K562 (cell line): ENCODE measurements at regions not wholly inside any gene's neighbourhood (a gene's known extent, or its start where the extent isn't known, plus 50 kb on each side); places are given as distances from the start of the nearest gene placed in this dataset.

ENCODE experiments used
- ATAC-seq: fragments of 200-7000 bp; cut with Tn5 transposase; 3 replicates; pipeline ENCODE4 v1.9.1; 2020; ENCODE audit warnings: moderate library complexity
- BruUV-seq: library from RNA; stranded (reverse); fragments of 400-500 nt; replicated peaks from 2 replicates; lab custom pipeline; 2021; lab: Mats Ljungman, UMichigan
- CTCF ChIA-PET: fragments of 300-600 bp; formaldehyde crosslinking; extraction: SDS; loops from one replicate; lab custom pipeline; 2021; ENCODE audit warnings: low intra/inter-chr PET ratio; lab: Yijun Ruan, JAX
- POLR2A ChIA-PET: fragments of 300-600, 350-650 bp; sonication (Branson Sonifier 250); formaldehyde crosslinking; extraction: SDS; loops from one replicate; lab custom pipeline; 2021; ENCODE audit warnings: antibody characterized with exemption, inconsistent platforms; lab: Yijun Ruan, JAX
- DNase-seq, 4 experiments: peaks; one replicate each; pipeline versions ENCODE4 v3.0.0 to v3.0.0-alpha.2; 2011 to 2018; ENCODE audit warnings: low spot score in 3 of 4, mixed read lengths in 3 of 4; ENCODE audit errors: extremely low read depth in 1 of 4
- FAIRE-seq: peaks from 2 replicates; lab custom pipeline; 2011; peaks lifted over from hg19 to GRCh38; lab: Jason Lieb, UNC
- H2AFZ ChIP-seq: 2 replicates; pipeline ENCODE4 v1.6.0; 2011; ENCODE audit warnings: low read depth, low read length, control low read depth, inconsistent platforms
- H3K27ac ChIP-seq: fragments of 200-600 bp; 3 replicates; pipeline ENCODE4 v1.8.0; 2011; ENCODE audit warnings: low read depth, mild to moderate bottlenecking, control low read depth, inconsistent platforms, low read length, moderate library complexity, mixed read lengths; ENCODE audit errors: extremely low read depth
- H3K27me3 ChIP-seq, 2 experiments: fragments of 300-600 bp in 1 of 2; 2 replicates in 1 of 2; 3 replicates in 1 of 2; pipeline versions ENCODE4 v1.6.0 to v1.8.0; 2011; ENCODE audit warnings: inconsistent platforms in 2 of 2, low read length in 2 of 2, mild to moderate bottlenecking in 1 of 2, mixed read lengths in 1 of 2, moderate library complexity in 1 of 2; ENCODE audit not compliant: control insufficient read depth in 2 of 2, insufficient read depth in 2 of 2
- H3K36me3 ChIP-seq: fragments of 300-600 bp; 3 replicates; pipeline ENCODE4 v1.8.0; 2011; ENCODE audit warnings: mild to moderate bottlenecking, low read length, inconsistent platforms; ENCODE audit not compliant: control insufficient read depth, insufficient read depth
- H3K4me1 ChIP-seq, 2 experiments: fragments of 200-600 bp in 1 of 2; replicated peaks in 1 of 2; 2 replicates in 1 of 2; 3 replicates in 1 of 2; pipeline versions ENCODE4 v1.5.1 to v1.8.0; 2011; ENCODE audit warnings: inconsistent platforms in 2 of 2, low read length in 2 of 2, mild to moderate bottlenecking in 1 of 2, mixed read lengths in 1 of 2, moderate library complexity in 1 of 2; ENCODE audit not compliant: control insufficient read depth in 2 of 2, insufficient read depth in 2 of 2
- H3K4me2 ChIP-seq: 2 replicates; pipeline ENCODE4 v1.6.1; 2011; ENCODE audit warnings: low read length, control low read depth, inconsistent platforms, mixed read lengths; ENCODE audit not compliant: insufficient read depth
- H3K4me3 ChIP-seq: fragments of 200-600 bp; sonication (generic), shearing (Covaris generic); 2 replicates; pipeline ENCODE4 v1.5.1; 2016; ENCODE audit warnings: control low read depth, inconsistent platforms
- H3K79me2 ChIP-seq: fragments of 200-600 bp; 3 replicates; pipeline ENCODE4 v1.8.0; 2011; ENCODE audit warnings: low read length, inconsistent platforms; ENCODE audit not compliant: control insufficient read depth, insufficient read depth
- H3K9ac ChIP-seq, 2 experiments: 2 replicates each; pipeline versions ENCODE4 v1.6.0 to v1.6.1; 2011; ENCODE audit warnings: low read depth in 2 of 2, low read length in 2 of 2, control low read depth in 1 of 2, inconsistent platforms in 1 of 2, mild to moderate bottlenecking in 1 of 2, mixed read lengths in 1 of 2; ENCODE audit not compliant: insufficient read depth in 1 of 2
- H3K9me1 ChIP-seq: one replicate; pipeline ENCODE4 v1.6.0; 2011; ENCODE audit warnings: inconsistent platforms, mild to moderate bottlenecking, low read length, moderate library complexity; ENCODE audit not compliant: control insufficient read depth, insufficient read depth
- H3K9me3 ChIP-seq: replicated peaks from 2 replicates; pipeline ENCODE4 v1.5.1; 2011; ENCODE audit warnings: low read depth, low read length, inconsistent platforms; ENCODE audit not compliant: control insufficient read depth, insufficient read depth
- H4K20me1 ChIP-seq: replicated peaks from 2 replicates; pipeline ENCODE4 v1.6.1; 2011; ENCODE audit warnings: low read length, inconsistent platforms, mixed read lengths; ENCODE audit not compliant: control insufficient read depth, insufficient read depth
- SPI1 ChIP-seq: IDR thresholded peaks from 2 replicates; pipeline ENCODE4 v1.6.1; 2011; ENCODE audit warnings: low read depth, low read length, control low read depth, borderline replicate concordance
- WGBS: fragments of 100-300 bp; shearing (Covaris generic); methylation state at CpG from one replicate; pipeline ENCODE4 v1.1.6; 2016; ENCODE audit warnings: low coverage, mixed read lengths; ENCODE audit not compliant: insufficient coverage; ENCODE audit errors: missing lambda C conversion rate; 5-methylcytosine and 5-hydroxymethylcytosine counted together
- in situ Hi-C: fragments of 300-500 bp; cut with MboI; formaldehyde crosslinking; loops from 4 replicates; pipeline ENCODE4 v1.15.0; 2018; ENCODE audit warnings: inconsistent platforms, mixed read lengths
- intact Hi-C: fragments of 100-400 bp; cut with micrococcal nuclease; formaldehyde crosslinking; loops from 2 replicates; pipeline ENCODE4 v1.14.2; 2022
- TF ChIP-seq, protein P1 (sequence below): IDR thresholded peaks from 2 replicates; pipeline ENCODE4 v1.6.1; 2012; ENCODE audit warnings: low read depth, low read length, improper control_type of control experiment, borderline replicate concordance

DNA sequence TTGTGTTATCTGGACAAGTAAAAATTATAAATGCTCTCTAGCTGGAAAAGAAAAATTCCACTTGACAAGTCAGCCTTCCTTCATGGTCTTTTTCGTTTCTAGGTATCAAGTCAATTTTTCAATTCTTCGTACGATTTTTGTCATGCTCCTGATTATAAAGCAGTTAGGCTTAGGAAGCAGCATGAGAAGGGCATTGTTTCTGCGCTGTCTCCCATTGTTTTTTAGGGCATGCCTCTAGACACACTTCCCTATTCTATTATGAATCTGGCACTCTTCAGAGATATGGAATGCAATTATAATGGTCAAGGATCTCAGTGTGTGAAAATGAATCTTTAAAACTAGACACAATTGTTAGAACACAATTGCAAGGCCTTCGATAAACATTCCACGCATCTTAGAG, 164.1 kb upstream of the FAT1 start:
- peak overlapping the region; percentile 67 for H3K4me2 ChIP-seq
- no peak for DNase-seq
- H3K27ac ChIP-seq: no peak overlapping the region
- peaks cover 28% of the 10 kb centered on the region for H3K79me2 ChIP-seq
- 18% methylated on average over 6 of the region's 6 CpGs for WGBS
- intact Hi-C loops (loop anchor here (2.0 to 5.0 kb wide), 3 partner anchors 43 to 160 kb away; no protein-coding TSS in a partner anchor), in situ Hi-C loops (no loop called here)
- peak overlapping the region in 1 of 2 experiments; percentile 65; a peak in 2 of 4 replicates for H3K9ac ChIP-seq
- H2AFZ ChIP-seq: no peak overlapping the region
- TF ChIP-seq SPI1: 0 out of 2 replicates have a peak, but pooled peaks have one; percentile 36
- TF ChIP-seq, protein P1, sequence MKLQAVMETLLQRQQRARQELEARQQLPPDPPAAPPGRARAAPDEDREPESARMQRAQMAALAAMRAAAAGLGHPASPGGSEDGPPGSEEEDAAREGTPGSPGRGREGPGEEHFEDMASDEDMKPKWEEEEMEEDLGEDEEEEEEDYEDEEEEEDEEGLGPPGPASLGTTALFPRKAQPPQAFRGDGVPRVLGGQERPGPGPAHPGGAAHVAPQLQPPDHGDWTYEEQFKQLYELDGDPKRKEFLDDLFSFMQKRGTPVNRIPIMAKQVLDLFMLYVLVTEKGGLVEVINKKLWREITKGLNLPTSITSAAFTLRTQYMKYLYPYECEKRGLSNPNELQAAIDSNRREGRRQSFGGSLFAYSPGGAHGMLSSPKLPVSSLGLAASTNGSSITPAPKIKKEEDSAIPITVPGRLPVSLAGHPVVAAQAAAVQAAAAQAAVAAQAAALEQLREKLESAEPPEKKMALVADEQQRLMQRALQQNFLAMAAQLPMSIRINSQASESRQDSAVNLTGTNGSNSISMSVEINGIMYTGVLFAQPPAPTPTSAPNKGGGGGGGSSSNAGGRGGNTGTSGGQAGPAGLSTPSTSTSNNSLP: no peak
- TF ChIP-seq, all 486 proteins: peak for 1
- H3K4me3 ChIP-seq: peak overlapping the region; percentile 64
- peaks cover 6% of the 10 kb centered on the region; the same call in 2 of the 3 replicates for H3K36me3 ChIP-seq
- H3K4me1 ChIP-seq: peaks cover 8 to 16% of the 10 kb centered on the region in 2 experiments; a peak in 3 of 5 replicates
- no peaks in the 10 kb centered on the region for H3K9me1 ChIP-seq
- ChIA-PET CTCF (no interaction called here), POLR2A (no interaction called here)
- TSS peak; percentile 63 for BruUV-seq
- H4K20me1 ChIP-seq: no peaks in the 10 kb centered on the region
- peaks cover 5% of the 10 kb centered on the region; the same call in 1 of the 2 replicates for H3K9me3 ChIP-seq
- no peak for ATAC-seq
- H3K27me3 ChIP-seq: no peaks in the 10 kb centered on the region
- FAIRE-seq: no peak
